Sigmoid colon (tissue), 6 donors: ENCODE measurements at regions not wholly inside any gene's neighbourhood (a gene's known extent, or its start where the extent isn't known, plus 50 kb on each side); places are given as distances from the start of the nearest gene placed in this dataset.

ENCODE experiments used
- DNase-seq: peaks from one replicate; pipeline ENCODE4 v3.0.0-alpha.2; 2019
- H3K27ac ChIP-seq, 4 donors: fragments of 200-600 bp; sonication (generic); one replicate each; pipeline ENCODE4 v1.5.1; 2016 to 2019; ENCODE audit warnings: mild to moderate bottlenecking in 1 of 4
- H3K27me3 ChIP-seq, 3 donors: fragments of 200-600 bp; sonication (generic); one replicate each; pipeline ENCODE4 v1.5.1; 2019; ENCODE audit warnings: mild to moderate bottlenecking in 1 of 3
- H3K36me3 ChIP-seq, 4 donors: fragments of 200-600 bp; sonication (generic); one replicate each; pipeline ENCODE4 v1.5.1; 2016 to 2019
- H3K4me1 ChIP-seq, 4 donors: fragments of 200-600 bp; sonication (generic); one replicate each; pipeline ENCODE4 v1.5.1; 2017 to 2019
- H3K4me3 ChIP-seq, 4 donors: fragments of 200-600 bp; sonication (generic); one replicate each; pipeline ENCODE4 v1.5.1; 2017 to 2019; ENCODE audit warnings: mild to moderate bottlenecking in 2 of 4, moderate library complexity in 1 of 4
- H3K9me3 ChIP-seq, 4 donors: fragments of 200-600 bp in 3 of 4; sonication (generic) in 3 of 4; one replicate each; pipeline versions ENCODE4 v1.5.1 to v1.6.1; 2013 to 2019
- CTCF ChIP-seq, 4 experiments: fragments of 450-650 bp in 3 of 4; fragments of 200-600 bp in 1 of 4; IDR thresholded peaks; one replicate each; pipeline ENCODE4 v1.5.1; 2016 to 2019; ENCODE audit warnings: antibody characterized with exemption in 4 of 4, mild to moderate bottlenecking in 3 of 4, moderate library complexity in 2 of 4
- EP300 ChIP-seq, 4 donors: sonication (generic); formaldehyde crosslinking; IDR thresholded peaks; one replicate each; pipeline ENCODE4 v1.6.1; 2017; ENCODE audit warnings: antibody characterized with exemption in 4 of 4
- POLR2A ChIP-seq, 2 donors: fragments of 450-650 bp; IDR thresholded peaks; one replicate each; pipeline ENCODE4 v1.6.1; 2016; ENCODE audit warnings: antibody characterized with exemption in 2 of 2, mild to moderate bottlenecking in 2 of 2, moderate library complexity in 2 of 2
- POLR2AphosphoS5 ChIP-seq, 4 donors: sonication (generic); formaldehyde crosslinking; IDR thresholded peaks; one replicate each; pipeline ENCODE4 v1.6.1; 2017; ENCODE audit warnings: antibody characterized with exemption in 4 of 4
- WGBS, 2 donors: extraction: QIAGEN DNeasy Blood & Tissue Kit; methylation state at CpG; one replicate each; pipeline ENCODE4 v1.1.7; 2013; 5-methylcytosine and 5-hydroxymethylcytosine counted together
- intact Hi-C: fragments of 100-400 bp; cut with DNase I; formaldehyde crosslinking; loops from one replicate; pipeline ENCODE4 v1.15.1; 2023
- donor health status: healthy with polysubstance abuse.
- donor health status: healthy.

- 54 to 68% methylated on average over 4 of the region's 4 CpGs for WGBS, 2 donors
- DNase-seq: no peak
- no peaks in the 10 kb centered on the region for H3K36me3 ChIP-seq
- no peak overlapping the region for H3K27ac ChIP-seq
- H3K4me1 ChIP-seq: no peaks in the 10 kb centered on the region
- H3K9me3 ChIP-seq: no peaks in the 10 kb centered on the region
- no peaks in the 10 kb centered on the region for H3K27me3 ChIP-seq
- H3K4me3 ChIP-seq: no peak overlapping the region
- intact Hi-C loops: no loop called here
- no peak for TF ChIP-seq CTCF (IDR thresholded peaks at IDR 0.05)
- TF ChIP-seq POLR2A (IDR thresholded peaks at IDR 0.05): no peak
- no peak for TF ChIP-seq POLR2AphosphoS5 (IDR thresholded peaks at IDR 0.05)
- no peak for TF ChIP-seq EP300 (IDR thresholded peaks at IDR 0.05)
Measured at GRCh38 chr20:54272901-54273488, 65.1 kb downstream of the PFDN4 start.

GRCh38 chr20:54275359-54276111, 67.6 kb downstream of the PFDN4 start:
- 47 to 78% methylated on average over 4 of the region's 4 CpGs for WGBS, 2 donors

DNA sequence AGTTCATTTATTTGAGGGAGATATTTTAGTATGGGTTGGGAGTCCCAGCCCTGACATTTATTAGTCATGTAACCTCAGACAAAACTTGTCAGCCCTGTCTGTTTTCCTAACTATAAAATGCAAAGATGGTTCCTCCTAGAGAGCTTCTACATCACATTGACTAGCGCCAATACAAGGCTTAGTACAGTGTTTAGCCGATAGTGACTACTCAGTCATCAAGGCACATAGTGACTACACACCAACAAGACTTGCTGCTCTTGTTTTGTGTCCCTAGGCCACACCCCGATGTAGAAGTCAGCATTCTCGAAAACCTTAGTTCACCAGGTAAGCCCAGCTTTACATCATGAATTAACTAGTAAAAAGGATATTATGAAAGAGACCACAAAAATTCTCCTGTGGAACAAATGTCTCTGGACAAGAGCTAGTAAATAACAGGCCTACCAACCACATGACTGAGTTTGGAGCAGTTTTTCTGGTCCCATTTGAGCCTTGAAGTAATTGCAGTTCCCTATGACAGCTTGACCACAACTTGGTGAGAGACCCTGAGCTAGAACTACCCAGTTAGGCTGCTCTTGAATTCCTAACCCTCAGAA, 68.8 kb downstream of the PFDN4 start:
- intact Hi-C loops: no loop called here
- no peaks in the 10 kb centered on the region for H3K9me3 ChIP-seq
- WGBS, 2 donors: 87 to 89% methylated on average over 4 of the region's 4 CpGs
- DNase-seq: no peak
- no peaks in the 10 kb centered on the region for H3K36me3 ChIP-seq
- no peak overlapping the region for H3K27ac ChIP-seq
- H3K4me1 ChIP-seq: no peaks in the 10 kb centered on the region
- H3K4me3 ChIP-seq: no peak overlapping the region
- no peak for TF ChIP-seq POLR2AphosphoS5 (IDR thresholded peaks at IDR 0.05)
- no peak for TF ChIP-seq CTCF (IDR thresholded peaks at IDR 0.05)
- no peak for TF ChIP-seq EP300 (IDR thresholded peaks at IDR 0.05)
- no peak for TF ChIP-seq POLR2A (IDR thresholded peaks at IDR 0.05)
- no peaks in the 10 kb centered on the region for H3K27me3 ChIP-seq

More at GRCh38 chr20:54275359-54276111, 67.6 kb downstream of the PFDN4 start:
- Histone ChIP-seq H3K4me1 (no peaks in the 10 kb centered on the region), H3K4me3 (no peak overlapping the region), H3K27ac (no peak overlapping the region), H3K9me3 (no peaks in the 10 kb centered on the region), H3K27me3 (no peaks in the 10 kb centered on the region), H3K36me3 (no peaks in the 10 kb centered on the region)
- TF ChIP-seq POLR2A (IDR thresholded peaks at IDR 0.05): no peak
- no peak for TF ChIP-seq POLR2AphosphoS5 (IDR thresholded peaks at IDR 0.05)
- no peak for TF ChIP-seq EP300 (IDR thresholded peaks at IDR 0.05)
- no peak for TF ChIP-seq CTCF (IDR thresholded peaks at IDR 0.05)
- intact Hi-C loops: no loop called here
- DNase-seq: no peak

GRCh38 chr20:54278262-54278661, 70.4 kb downstream of the PFDN4 start:
- no peaks in the 10 kb centered on the region for H3K36me3 ChIP-seq
- DNase-seq: no peak
- no peak overlapping the region for H3K4me3 ChIP-seq
- intact Hi-C loops: no loop called here
- H3K4me1 ChIP-seq: no peaks in the 10 kb centered on the region
- 67 to 80% methylated on average over 4 of the region's 4 CpGs for WGBS, 2 donors
- TF ChIP-seq EP300 (IDR thresholded peaks at IDR 0.05): no peak
- H3K27ac ChIP-seq: no peak overlapping the region
- H3K9me3 ChIP-seq: no peaks in the 10 kb centered on the region
- no peaks in the 10 kb centered on the region for H3K27me3 ChIP-seq

- Histone ChIP-seq H3K36me3 (no peaks in the 10 kb centered on the region), H3K4me1 (no peaks in the 10 kb centered on the region), H3K4me3 (no peak overlapping the region), H3K27ac (no peak overlapping the region), H3K27me3 (no peaks in the 10 kb centered on the region), H3K9me3 (no peaks in the 10 kb centered on the region)
- DNase-seq: no peak
- TF ChIP-seq CTCF (IDR thresholded peaks at IDR 0.05) (no peak), EP300 (IDR thresholded peaks at IDR 0.05) (no peak), POLR2AphosphoS5 (IDR thresholded peaks at IDR 0.05) (no peak)
- WGBS, 2 donors: 82 to 87% methylated on average over 5 of the region's 5 CpGs
- intact Hi-C loops: no loop called here
Measured at GRCh38 chr20:54282625-54283024, 74.7 kb downstream of the PFDN4 start.
